Erythroblast (primary cell): ENCODE measurements at regions not wholly inside any gene's neighbourhood (a gene's known extent, or its start where the extent isn't known, plus 50 kb on each side); places are given as distances from the start of the nearest gene placed in this dataset.

ENCODE experiments used
- GATA1 ChIP-seq: IDR thresholded peaks from 2 replicates; pipeline ENCODE4 v1.6.1; 2011; ENCODE audit warnings: low read depth, mild to moderate bottlenecking, control low read depth, low read length, moderate library complexity
- POLR2A ChIP-seq: IDR thresholded peaks from 2 replicates; pipeline ENCODE4 v1.6.1; 2011; ENCODE audit warnings: mild to moderate bottlenecking, low read length

DNA sequence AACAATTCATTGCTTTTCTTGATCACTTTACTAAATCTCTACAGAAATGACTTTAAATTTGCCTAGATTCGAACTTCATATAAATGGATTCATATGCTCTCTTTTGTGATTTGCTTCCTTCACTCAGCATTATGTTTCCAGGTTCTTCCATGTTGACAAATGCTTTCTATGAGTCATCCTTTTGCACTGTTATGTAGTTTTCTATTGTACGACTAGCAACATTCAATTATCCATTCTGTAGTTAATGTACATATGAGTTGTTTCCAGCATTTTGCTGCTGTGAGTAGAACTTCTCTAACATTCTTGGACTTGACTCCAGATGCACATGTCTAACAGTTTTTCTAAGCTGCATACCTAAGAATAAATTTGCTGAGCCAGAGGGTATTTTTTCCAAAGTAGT is 66.5 kb upstream of the NEUROD1 start:
- TF ChIP-seq POLR2A = no peak
- no peak for TF ChIP-seq GATA1
